OCI-LY1 (cell line): ENCODE measurements at regions not wholly inside any gene's neighbourhood (a gene's known extent, or its start where the extent isn't known, plus 50 kb on each side); places are given as distances from the start of the nearest gene placed in this dataset.

Source experiments
- EZH2 ChIP-seq: fragments of 200-600 bp; sonication (generic), shearing (Covaris generic); IDR thresholded peaks from 2 replicates; pipeline ENCODE4 v1.8.0; 2017; ENCODE audit warnings: borderline replicate concordance, mixed run types, mild to moderate bottlenecking, antibody characterized with exemption, low read length, moderate library complexity, mixed read lengths
- TF ChIP-seq, protein P1 (sequence below): fragments of 200-600 bp; sonication (generic), shearing (Covaris generic); IDR thresholded peaks from 2 replicates; pipeline ENCODE4 v1.5.1; 2017; ENCODE audit warnings: mild to moderate bottlenecking, antibody characterized with exemption, low read length, moderate library complexity, mixed read lengths

DNA sequence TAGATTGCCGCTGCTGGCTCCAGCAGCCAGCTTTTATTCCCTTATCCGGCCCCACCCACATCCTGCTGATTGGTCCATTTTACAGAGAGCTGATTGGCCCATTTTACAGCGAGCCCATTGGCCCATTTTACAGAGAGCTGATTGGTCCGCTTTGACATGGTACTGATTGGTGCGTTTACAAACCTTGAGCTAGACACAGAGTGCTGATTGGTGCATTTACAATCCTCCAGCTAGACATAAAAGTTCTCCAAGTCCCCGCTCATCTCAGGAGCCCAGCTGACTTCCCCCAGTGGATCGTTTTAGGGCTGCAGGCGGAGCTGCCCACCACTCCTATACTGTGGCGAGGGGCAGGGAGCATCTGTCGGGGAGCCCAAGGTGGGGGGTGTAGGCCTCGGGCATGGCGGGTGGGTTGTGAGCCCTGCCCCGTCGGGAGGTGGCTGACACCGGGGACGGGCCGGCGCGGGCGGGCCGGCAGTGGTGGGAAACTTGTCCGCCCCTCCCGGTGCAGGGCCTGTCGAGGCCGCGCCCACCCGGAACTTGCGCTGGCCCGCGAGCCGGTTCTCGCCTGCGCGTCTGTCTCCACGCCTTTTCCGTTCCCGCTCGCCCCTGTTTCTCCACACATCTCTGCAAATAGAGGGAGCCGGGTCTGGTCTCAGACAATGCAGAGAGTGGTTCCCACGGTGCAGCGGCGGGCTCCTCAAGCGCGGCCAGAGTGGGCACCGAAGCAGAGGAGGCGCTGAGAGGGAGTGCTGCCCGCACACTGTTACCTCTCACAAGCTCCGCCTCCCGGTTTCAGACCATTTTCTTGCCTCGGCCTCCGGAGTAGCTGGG, 86.1 kb upstream of the STMND1 start:
- TF ChIP-seq, protein P1, sequence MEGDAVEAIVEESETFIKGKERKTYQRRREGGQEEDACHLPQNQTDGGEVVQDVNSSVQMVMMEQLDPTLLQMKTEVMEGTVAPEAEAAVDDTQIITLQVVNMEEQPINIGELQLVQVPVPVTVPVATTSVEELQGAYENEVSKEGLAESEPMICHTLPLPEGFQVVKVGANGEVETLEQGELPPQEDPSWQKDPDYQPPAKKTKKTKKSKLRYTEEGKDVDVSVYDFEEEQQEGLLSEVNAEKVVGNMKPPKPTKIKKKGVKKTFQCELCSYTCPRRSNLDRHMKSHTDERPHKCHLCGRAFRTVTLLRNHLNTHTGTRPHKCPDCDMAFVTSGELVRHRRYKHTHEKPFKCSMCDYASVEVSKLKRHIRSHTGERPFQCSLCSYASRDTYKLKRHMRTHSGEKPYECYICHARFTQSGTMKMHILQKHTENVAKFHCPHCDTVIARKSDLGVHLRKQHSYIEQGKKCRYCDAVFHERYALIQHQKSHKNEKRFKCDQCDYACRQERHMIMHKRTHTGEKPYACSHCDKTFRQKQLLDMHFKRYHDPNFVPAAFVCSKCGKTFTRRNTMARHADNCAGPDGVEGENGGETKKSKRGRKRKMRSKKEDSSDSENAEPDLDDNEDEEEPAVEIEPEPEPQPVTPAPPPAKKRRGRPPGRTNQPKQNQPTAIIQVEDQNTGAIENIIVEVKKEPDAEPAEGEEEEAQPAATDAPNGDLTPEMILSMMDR = no peak
- no peak for TF ChIP-seq EZH2
